NCI-H526 treated with DMSO at 0.1 percent for 48 hours (cell line): ENCODE measurements at regions not wholly inside any gene's neighbourhood (a gene's known extent, or its start where the extent isn't known, plus 50 kb on each side); places are given as distances from the start of the nearest gene placed in this dataset.

Experiments
- DNase-seq: peaks from one replicate; lab custom pipeline; 2025; lab: John Stamatoyannopoulos, UW

- no peak for DNase-seq
These were observed 133.1 kb upstream of the CST7 start for GRCh38 chr20:24815931-24816330.

GRCh38 chr20:24816431-24816830, 132.6 kb upstream of the CST7 start:
- no peak for DNase-seq

- no peak for DNase-seq
These were observed 132.2 kb upstream of the CST7 start for GRCh38 chr20:24816907-24817306.

DNA sequence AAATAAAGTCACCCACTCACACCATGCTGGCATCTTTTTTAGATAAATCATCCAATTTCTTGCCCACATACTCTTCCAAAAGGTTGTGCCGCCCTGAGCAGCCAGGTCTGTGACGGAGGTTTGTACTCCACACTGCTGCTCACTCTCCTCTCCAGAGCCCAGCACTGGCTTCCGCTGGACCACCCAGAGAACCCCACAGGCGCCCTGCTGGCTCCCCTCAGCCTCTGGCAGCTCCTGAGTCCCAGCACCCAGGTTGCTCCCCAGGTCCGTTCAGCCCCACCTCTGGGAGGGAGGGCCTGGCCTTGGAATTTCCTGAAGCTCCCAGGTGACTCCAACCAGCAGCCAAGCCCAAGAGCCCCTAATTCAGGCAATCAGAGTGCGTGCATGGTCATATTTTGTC, 131.7 kb upstream of the CST7 start:
- no peak for DNase-seq

DNA sequence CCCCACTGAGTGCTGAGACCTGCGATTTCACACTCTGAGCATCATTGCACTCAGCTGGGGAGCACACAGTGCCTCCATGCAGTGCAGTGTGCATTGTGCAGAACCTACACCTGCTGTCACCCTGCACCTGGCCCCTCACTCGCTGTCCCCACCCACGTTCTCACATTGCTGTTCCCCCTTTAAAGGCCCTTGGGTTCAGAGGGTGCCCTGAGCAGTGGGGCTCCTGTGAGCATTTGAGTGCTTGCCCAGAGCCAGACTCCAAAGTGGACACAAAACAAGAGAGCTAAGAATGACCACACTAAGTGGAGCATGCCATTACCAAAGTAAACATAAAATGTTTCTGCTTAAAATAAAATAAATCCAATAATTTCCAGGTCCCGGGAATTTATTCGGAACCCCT, 131.0 kb upstream of the CST7 start:
- DNase-seq, result no peak

DNA sequence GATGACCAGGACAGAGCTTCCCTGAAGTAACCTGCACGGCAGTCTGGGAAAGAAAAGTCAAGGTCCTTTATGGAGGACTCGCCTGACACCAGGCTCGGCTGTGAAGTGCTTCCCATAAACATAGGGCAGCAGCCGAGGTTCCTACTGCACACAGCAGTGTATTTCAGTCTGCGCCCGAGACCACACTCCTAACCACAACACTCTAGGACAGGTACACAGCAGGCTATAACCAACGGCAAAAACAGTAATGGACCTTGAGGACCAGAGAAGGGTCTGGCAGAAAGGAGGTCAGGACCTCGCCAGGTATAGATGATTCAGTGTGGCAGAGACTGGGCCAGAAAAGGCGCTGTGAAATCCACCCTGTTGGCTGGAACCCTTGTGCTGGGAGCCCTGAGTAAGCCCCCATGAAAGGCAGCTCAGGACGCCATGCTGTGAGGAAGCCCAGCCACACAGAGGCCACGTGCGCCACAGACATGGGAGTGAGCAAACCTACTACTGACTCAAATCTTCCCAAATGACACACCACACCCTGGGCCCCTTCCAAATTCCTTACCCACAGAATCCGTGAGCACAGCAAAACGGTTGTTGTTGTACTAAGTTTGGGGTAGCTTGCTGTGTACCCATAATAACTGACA, 129.6 kb upstream of the CST7 start:
- DNase-seq, result no peak

DNA sequence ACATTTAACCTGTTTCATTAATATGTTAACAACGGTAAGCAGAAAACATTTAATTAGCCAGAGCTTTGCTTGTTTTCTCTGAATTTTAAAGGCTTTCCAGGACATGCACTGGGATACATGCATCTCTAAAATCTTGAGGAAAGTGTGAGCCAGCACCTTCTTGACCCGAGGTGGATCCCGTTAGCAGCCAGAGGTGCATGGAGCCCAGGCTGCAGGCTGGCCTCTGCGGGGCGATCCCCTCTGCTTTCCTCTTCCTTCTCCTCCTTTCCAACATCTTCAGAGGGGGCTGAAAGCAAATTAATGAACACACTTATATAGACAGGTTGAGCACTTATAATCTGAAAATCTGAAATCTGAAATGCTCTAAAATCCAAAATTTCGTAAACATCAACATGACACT, 128.7 kb upstream of the CST7 start:
- DNase-seq, result no peak

DNA sequence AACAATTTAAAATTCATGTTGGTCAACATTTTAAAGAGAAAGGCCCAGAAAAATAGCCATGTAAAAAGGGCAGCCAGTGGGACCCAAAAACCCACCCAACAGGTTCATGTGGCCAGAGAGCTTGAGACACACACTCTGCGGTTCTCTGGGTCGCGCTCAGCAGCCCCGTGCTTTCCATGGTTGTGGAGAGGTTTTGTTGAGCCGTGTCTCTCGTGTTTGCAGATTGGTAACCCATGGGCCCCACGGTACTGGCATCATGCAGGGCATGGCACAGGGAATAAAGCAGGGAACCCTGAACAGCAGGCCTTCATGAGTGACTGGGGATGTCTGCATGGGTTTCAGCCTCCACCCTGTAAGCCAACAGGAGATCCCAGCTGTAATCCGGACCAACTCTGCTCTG, 127.7 kb upstream of the CST7 start:
- DNase-seq, result no peak

- no peak for DNase-seq
These were observed 125.8 kb upstream of the CST7 start for GRCh38 chr20:24823176-24823784.

GRCh38 chr20:24823989-24824693, 124.9 kb upstream of the CST7 start:
- DNase-seq, result no peak

DNA sequence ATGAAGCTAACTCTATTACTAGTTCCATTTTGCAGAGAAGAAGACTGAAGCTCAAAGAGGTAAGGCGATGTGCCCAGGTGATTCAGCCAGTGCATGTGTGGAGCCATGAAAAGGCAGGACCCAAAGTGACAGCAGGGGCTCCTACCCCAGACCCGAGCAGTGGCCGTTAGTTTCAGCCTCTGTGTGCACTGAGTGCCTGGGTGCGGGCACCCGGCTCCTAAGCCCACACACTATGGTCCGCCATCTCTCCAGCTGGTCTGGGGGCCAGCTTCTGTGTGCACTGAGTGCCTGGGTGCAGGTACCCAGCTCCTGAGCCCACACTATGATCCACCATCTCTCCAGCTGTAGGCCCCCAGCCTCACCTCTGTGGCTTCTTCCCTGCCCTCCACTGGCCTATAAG, 123.5 kb upstream of the CST7 start:
- no peak for DNase-seq

- no peak for DNase-seq
These were observed 121.3 kb upstream of the CST7 start for GRCh38 chr20:24827603-24828295.

DNA sequence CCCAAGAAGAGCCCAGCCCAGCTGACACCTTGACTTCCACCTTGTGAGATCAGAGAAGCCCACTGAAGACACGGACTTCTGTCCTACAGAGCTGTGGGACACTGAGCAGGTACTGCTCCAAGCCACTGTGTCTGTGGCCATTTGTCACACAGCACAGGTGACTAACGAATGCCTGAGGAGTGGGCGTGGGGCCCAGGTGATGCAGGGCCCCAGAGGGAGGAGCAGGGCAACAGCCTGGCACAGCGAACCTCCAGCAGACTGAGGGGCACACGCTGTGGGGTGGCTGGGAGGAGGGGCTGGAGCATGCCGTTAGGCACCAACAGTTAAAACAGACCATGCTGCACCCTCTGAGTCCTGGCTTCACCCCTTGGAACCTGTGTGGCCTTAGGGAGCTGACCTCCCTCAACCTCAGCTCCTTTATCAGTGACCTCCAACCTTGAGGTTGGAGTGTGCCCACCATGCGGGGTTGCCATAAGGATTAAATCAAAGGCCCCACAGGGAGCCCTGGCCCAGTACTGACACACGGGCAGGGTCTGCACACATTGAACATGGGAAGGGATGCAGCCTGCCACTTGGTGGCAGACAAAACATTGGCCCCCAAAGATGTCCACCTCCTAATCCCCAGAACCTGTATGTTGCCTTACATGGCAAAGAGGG, 119.9 kb upstream of the CST7 start:
- DNase-seq, result no peak

DNA sequence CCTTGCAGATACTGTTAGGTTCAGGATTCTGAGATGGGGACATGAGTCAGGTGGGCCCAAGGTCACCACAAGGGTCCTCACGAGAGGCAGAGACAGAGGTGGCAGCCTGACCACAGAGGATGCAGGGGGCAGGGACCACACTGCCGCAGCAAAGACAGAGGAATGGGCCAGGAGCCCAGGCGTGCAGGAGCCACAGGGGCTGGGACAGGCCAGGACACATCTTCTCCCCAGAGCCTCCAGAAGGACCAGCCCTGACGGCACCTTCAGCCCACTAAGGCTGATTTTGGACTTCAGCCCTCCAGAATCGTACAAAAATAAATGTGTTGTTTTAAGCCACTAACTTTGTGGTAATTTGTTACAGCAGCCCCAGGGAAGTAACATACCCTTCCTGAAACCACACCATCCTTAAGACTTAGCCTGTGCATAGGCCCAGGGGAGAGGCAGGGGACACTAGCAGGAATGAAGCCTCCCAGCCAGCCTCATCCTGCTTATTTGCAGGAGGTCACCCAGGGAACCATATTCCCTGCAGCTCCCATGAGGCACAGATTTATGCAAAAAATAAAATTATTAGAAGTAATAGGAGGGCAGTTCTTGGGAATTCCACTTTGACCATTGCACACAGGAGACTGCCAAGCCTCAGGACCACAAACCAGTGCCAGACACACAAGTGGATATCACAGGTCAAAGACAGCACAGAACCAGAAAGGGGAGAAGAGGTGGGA, 119.3 kb upstream of the CST7 start:
- no peak for DNase-seq

GRCh38 chr20:24830649-24831048, 118.4 kb upstream of the CST7 start:
- no peak for DNase-seq

- DNase-seq, result no peak
These were observed 117.8 kb upstream of the CST7 start for GRCh38 chr20:24831232-24831631.

DNA sequence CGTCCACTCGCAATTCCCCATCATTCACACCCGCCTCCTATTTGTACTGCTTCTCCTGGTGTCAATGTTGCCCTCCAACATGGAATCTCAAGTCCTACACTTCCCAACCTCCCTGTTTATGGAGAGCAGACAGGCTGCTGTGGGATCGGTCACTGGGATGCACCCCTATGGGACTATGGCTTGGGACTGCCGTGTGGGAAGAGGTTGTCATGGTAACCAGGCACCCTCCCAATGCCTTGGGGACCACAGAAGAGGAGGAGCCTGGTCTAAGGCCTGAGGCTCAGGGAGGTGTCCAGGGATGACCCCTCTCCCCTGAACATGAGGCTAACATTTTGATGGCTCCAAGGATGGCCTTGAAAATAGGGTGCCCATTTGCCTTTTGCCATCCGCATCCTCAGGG, 116.6 kb upstream of the CST7 start:
- DNase-seq, result no peak

DNA sequence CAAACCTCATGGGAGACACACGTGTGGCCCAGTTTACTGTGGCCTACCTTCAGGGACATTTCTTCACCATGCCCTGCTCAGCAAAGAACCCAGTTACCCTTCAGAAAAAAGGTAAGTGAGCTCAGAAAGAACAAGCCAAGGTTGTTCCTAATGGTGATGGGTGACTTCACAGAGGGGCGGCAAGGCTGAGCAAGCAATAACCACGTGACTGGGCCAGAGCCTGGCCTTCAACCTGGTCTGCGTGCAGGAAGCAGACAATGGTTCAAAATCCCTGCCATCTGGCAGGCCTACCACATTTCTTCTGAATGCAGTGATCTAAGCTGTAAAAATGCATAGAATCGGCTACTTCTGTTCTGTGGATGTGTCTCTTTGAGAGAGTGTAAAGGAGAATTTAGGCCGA, 115.5 kb upstream of the CST7 start:
- DNase-seq, result no peak

- no peak for DNase-seq
These were observed 114.8 kb upstream of the CST7 start for GRCh38 chr20:24834310-24834709.

- DNase-seq, result no peak
These were observed 113.9 kb upstream of the CST7 start for GRCh38 chr20:24835195-24835594.

GRCh38 chr20:24836041-24836533, 113.0 kb upstream of the CST7 start:
- no peak for DNase-seq
